KG1 (cell line): ENCODE measurements at regions not wholly inside any gene's neighbourhood (a gene's known extent, or its start where the extent isn't known, plus 50 kb on each side); places are given as distances from the start of the nearest gene placed in this dataset.
"Not testable (repeated sequence)": the region's sequence is repeated elsewhere in the genome, so short reads cannot be mapped to it uniquely, and the experiment has no call there.

Source experiments
- DNase-seq: peaks from one replicate; lab custom pipeline; 2025; lab: John Stamatoyannopoulos, UW

GRCh38 chr15:56808160-56808559 is 74.9 kb upstream of the ZNF280D start:
- DNase-seq, result no peak

GRCh38 chr15:56806148-56806536 is 72.8 kb upstream of the ZNF280D start:
- no peak for DNase-seq

- DNase-seq, result no peak
Observed at GRCh38 chr15:56805466-56806147, 72.3 kb upstream of the ZNF280D start.

DNA sequence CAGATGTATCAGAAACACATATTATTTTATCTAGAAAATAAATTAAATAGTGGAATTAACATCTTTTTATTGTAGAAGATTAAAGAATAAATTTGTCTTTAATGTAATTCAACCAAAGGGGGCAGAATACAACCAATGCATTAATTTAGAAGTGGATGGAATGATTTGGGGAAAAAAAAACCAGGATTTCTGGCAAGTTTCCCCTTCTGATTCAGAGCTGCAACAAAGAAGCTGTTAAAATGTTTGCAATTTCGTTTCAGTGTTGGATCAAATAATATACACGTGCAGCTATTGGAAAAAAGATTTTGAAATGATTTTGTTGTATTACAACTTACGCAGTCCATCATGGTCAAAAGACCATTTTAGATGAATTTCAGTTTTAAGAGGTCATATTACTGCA is 71.6 kb upstream of the ZNF280D start:
- no peak for DNase-seq

- DNase-seq, result no peak
Observed at GRCh38 chr15:56804279-56804678, 71.0 kb upstream of the ZNF280D start.

DNA sequence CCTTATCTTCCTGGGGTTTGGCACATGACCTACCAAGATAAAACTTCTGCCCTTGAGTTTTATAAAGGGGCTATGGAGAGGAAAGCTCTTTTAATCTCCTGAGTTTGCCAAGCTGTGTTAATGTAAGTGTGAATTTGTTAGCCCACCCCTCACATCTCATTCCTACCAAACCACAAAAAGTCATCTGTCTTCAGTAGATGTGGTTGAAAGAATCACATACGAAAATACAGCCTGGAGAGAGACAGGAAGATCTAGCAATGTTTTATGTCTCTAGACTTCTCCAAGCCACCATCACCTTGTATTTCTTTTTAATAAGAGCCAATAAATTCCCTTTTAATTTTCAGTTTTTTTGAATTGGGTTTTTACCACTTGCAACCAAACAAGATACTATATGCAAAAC is 68.9 kb upstream of the ZNF280D start:
- no peak for DNase-seq

DNA sequence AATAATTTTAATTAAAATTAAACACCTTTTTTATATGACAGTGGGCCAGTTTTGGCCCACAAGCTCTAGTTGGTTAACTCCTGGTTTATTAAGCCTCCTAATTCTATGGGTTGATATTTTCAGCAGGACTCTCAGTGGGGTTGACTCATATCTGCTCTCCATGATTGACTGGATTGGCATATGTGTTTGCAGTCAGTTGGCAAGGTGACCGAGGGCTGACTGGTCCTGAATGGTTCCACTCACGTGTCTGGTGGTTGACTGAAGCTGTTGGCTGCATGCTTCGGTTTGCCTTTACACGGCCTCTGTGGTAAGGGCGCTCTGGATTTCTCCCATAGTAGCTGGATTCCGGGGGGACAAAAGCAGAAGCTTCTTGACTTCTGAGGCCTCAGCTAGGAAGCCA is 65.3 kb upstream of the ZNF280D start:
- no peak for DNase-seq

DNA sequence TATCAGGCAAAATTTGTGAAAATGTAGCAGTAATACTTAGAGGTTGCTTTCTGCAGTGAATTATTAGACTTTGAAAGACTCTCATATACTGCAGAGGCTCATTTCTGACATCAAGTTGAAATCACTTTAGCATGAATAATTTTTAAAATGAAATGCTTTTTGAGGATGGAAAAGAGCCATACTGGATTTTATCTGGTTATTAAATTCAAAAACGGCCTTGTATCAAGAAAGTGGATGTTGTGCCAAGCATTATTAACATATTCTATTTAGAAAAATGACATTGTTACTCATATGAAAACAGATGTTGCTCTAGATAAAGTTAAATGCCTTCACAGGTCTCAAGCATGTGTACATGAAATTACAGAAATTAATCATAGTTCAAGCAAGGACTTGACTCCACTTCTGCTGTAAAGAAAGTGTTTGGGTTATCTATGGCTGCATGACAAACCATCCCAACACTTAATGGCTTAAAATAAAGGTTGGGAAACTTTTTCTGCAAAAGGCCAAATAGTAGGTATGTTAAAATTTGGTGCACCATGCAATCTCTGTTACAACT is 64.5 kb upstream of the ZNF280D start:
- no peak for DNase-seq

DNA sequence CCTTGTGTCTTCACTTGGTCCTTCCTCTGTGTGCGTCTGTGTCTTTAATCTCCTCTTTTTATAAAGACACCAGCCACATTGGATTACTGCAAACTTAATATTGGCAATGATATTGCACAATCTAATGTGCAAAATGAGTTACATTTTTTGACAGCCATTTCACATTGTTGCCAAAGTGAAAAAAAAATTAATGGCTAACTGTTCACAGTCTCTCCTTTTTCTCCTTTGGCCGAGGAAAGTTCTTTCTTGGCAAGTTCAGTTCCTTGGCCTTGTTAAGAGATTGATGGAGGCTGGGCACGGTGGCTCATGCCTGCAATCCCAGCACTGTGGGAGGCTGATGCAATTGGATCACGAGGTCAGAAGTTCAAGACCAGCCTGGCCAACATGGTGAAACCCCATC is 62.2 kb upstream of the ZNF280D start:
- DNase-seq, result no peak

DNA sequence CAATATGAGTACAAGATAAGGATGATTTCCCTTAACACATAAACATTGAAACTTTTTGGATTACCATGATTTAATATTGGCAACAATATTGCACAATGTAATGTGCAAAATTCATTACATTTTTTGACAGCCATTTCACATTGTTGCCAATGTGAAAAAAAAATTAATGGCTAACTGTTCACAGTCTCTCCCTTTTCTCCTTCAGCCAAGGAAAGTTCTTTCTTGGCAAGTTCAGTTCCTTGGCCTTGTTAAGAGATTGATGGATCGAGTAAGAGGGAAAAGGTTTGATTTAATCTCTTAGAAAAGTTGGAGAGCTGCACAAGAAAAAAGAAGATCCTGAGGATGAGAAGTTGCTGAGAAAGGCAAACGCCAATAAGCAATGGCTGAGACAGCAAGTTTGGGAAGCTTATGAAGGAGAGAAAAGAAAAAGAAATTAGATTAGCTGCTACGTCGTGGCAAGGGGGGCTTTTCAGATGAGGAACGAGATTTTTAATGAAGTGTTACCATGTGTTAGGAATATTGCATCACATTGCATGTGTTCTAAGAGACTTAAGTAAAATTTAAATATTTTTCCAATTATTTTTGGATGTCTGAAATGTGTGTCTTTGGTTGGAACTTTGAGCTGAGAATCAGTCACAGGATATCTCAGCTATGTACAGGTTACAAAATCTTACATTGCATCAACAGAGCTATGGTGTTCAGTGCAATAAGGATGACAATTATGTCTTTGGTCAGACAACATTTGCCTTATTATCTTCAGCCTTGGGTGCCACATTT is 61.4 kb upstream of the ZNF280D start:
- DNase-seq, result no peak

DNA sequence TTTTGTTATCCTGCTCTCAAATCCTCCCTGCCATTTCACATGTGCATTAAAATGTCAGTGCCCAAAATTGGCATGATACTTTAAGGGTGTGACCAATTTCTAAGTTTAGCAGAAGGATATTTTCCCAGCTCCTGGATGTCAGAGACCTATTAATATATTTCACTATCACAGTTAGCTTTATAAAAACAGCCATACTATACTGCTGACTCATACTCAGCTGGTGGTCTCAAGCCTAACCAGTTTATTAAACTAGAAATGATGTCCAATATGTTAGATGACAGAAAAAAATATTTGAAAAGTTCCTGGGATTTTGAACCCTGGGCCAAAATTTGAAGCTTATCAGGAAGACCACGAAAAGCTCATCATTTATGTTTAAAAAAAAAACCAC is 60.9 kb upstream of the ZNF280D start:
- DNase-seq, result no peak

- DNase-seq, result no peak
Observed at GRCh38 chr15:56792211-56792610, 58.9 kb upstream of the ZNF280D start.

- DNase-seq, result not testable (repeated sequence)
Observed at GRCh38 chr15:56791521-56791920, 58.2 kb upstream of the ZNF280D start.

GRCh38 chr15:56788359-56788758 is 55.0 kb upstream of the ZNF280D start:
- DNase-seq, result no peak

GRCh38 chr15:56786966-56787365 is 53.7 kb upstream of the ZNF280D start:
- DNase-seq, result no peak

DNA sequence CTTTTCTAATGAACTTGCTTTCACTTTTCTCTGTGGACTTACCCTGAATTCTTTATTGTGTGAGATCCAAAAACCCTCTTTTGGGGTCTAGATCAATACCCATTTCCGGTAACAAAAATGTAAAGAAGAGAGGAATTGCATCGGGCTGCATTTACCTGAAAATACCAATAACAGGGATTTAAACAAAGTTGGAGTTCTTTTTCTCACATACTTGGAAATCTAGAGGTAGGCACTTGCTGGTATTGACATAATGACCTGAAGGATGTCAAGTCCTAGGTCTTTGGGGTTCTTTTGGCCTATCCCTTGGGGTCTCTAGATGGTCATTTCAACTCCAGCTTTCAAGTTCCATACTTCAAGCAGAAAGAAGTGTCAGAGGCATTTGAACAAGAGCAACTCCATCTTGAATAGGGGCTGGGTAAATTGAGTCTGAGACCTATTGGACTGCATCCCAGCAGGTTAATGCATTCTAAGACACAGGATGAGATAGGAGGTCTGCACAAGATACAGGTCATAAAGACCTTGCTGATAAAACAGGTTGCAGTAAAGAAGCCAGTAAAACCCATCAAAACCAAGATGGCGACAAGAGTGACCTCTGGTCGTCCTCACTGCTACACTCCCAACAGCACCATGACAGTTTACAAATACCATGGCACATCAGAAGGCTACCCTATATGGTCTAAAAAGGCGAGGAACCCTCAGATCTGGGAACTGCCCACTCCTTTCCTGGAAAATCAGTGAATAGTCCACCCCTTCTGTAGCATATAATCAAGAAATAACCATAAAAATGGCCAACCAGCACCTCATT is 50.8 kb upstream of the ZNF280D start:
- DNase-seq, result no peak

DNA sequence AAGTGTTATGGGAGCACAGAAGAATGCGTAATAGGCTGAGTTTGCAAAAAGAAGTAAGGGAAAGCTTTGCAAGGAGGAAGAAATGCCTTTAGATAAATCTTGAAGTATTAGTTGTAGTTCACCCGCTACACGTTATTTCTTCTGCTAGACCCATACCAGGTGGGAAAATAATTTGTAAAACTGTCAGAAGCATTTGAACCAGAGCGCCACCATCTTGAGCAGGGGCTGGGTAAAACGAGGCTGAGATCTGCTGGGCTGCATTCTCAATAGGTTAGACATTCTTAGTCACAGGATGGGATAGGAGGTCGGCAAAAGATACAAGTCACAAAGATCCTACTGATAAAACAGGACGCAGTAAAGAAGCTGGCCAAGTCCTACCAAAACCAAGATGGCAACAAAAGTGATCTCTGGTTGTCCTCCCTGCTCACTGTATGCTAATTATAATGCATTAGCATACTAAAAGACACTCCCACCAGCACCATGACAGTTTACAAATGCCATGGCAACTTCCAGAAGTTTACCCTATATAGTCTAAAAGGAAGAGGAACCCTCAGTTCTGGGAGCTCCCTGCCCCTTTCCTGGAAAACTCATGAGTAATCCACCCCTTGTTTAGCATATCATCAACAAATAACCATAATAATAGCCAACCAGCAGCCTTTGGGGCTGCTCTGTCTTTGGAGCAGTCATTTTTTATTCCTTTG is 50.0 kb upstream of the ZNF280D start:
- no peak for DNase-seq
